PC-9 (cell line): ENCODE measurements at regions not wholly inside any gene's neighbourhood (a gene's known extent, or its start where the extent isn't known, plus 50 kb on each side); places are given as distances from the start of the nearest gene placed in this dataset.

ENCODE experiments used
- CTCF ChIP-seq: fragments of 200-600 bp; sonication (generic); conservative IDR thresholded peaks from 2 replicates; pipeline ENCODE4 v1.6.1; 2017; ENCODE audit warnings: mixed run types, antibody characterized with exemption, mild to moderate bottlenecking, moderate library complexity
- EZH2 ChIP-seq: fragments of 200-600 bp; sonication (generic); IDR thresholded peaks from 2 replicates; pipeline ENCODE4 v1.8.0; 2017; ENCODE audit warnings: antibody characterized with exemption, low read depth

- TF ChIP-seq CTCF (no peak), EZH2 (no peak)
Observed at GRCh38 chr16:8310816-8311215, 279.5 kb downstream of the TMEM114 start.
